Mucosa of stomach (tissue), 1 donor: ENCODE measurements at regions not wholly inside any gene's neighbourhood (a gene's known extent, or its start where the extent isn't known, plus 50 kb on each side); places are given as distances from the start of the nearest gene placed in this dataset.
"Not testable (repeated sequence)": the region's sequence is repeated elsewhere in the genome, so short reads cannot be mapped to it uniquely, and the experiment has no call there.

Experiments used
- H3K27me3 ChIP-seq: one replicate; pipeline ENCODE4 v1.7.0; 2013; ENCODE audit warnings: mild to moderate bottlenecking, low read length; ENCODE audit not compliant: control insufficient read depth, insufficient read depth
- H3K36me3 ChIP-seq: one replicate; pipeline ENCODE4 v1.7.0; 2013; ENCODE audit warnings: low read length; ENCODE audit not compliant: control insufficient read depth, insufficient read depth
- H3K4me1 ChIP-seq: one replicate; pipeline ENCODE4 v1.7.0; 2013; ENCODE audit warnings: mild to moderate bottlenecking, low read length; ENCODE audit not compliant: control insufficient read depth, insufficient read depth
- H3K4me3 ChIP-seq: one replicate; pipeline ENCODE4 v1.7.0; 2013; ENCODE audit warnings: low read length
- H3K9ac ChIP-seq: one replicate; pipeline ENCODE4 v1.7.0; 2013; ENCODE audit warnings: mild to moderate bottlenecking, low read length, moderate library complexity
- H3K9me3 ChIP-seq: one replicate; pipeline ENCODE4 v1.7.0; 2013; ENCODE audit warnings: mild to moderate bottlenecking, low read length, moderate library complexity; ENCODE audit not compliant: control insufficient read depth
- donor health status: Pancreatic carcinoma.

GRCh38 chr3:150271591-150271960 is 136.5 kb upstream of the TSC22D2 start:
- H3K9ac ChIP-seq: no peak overlapping the region
- no peaks in the 10 kb centered on the region for H3K27me3 ChIP-seq
- H3K9me3 ChIP-seq: no peaks in the 10 kb centered on the region
- H3K4me1 ChIP-seq: no peaks in the 10 kb centered on the region
- H3K36me3 ChIP-seq: no peaks in the 10 kb centered on the region
- no peak overlapping the region for H3K4me3 ChIP-seq

- Histone ChIP-seq H3K9me3 (no peaks in the 10 kb centered on the region), H3K4me1 (no peaks in the 10 kb centered on the region), H3K27me3 (no peaks in the 10 kb centered on the region), H3K36me3 (no peaks in the 10 kb centered on the region), H3K9ac (no peak overlapping the region), H3K4me3 (no peak overlapping the region)
Observed at GRCh38 chr3:150270883-150271590, 137.1 kb upstream of the TSC22D2 start.

- H3K4me3 ChIP-seq, H3K9ac ChIP-seq, H3K36me3 ChIP-seq, H3K27me3 ChIP-seq, H3K4me1 ChIP-seq, H3K9me3 ChIP-seq: not testable (repeated sequence)
Observed at GRCh38 chr3:150270444-150270843, 137.7 kb upstream of the TSC22D2 start.

GRCh38 chr3:150269526-150269925 is 138.6 kb upstream of the TSC22D2 start:
- H3K27me3 ChIP-seq: no peaks in the 10 kb centered on the region
- no peak overlapping the region for H3K9ac ChIP-seq
- no peaks in the 10 kb centered on the region for H3K36me3 ChIP-seq
- H3K9me3 ChIP-seq: no peaks in the 10 kb centered on the region
- H3K4me3 ChIP-seq: no peak overlapping the region
- H3K4me1 ChIP-seq: no peaks in the 10 kb centered on the region

DNA sequence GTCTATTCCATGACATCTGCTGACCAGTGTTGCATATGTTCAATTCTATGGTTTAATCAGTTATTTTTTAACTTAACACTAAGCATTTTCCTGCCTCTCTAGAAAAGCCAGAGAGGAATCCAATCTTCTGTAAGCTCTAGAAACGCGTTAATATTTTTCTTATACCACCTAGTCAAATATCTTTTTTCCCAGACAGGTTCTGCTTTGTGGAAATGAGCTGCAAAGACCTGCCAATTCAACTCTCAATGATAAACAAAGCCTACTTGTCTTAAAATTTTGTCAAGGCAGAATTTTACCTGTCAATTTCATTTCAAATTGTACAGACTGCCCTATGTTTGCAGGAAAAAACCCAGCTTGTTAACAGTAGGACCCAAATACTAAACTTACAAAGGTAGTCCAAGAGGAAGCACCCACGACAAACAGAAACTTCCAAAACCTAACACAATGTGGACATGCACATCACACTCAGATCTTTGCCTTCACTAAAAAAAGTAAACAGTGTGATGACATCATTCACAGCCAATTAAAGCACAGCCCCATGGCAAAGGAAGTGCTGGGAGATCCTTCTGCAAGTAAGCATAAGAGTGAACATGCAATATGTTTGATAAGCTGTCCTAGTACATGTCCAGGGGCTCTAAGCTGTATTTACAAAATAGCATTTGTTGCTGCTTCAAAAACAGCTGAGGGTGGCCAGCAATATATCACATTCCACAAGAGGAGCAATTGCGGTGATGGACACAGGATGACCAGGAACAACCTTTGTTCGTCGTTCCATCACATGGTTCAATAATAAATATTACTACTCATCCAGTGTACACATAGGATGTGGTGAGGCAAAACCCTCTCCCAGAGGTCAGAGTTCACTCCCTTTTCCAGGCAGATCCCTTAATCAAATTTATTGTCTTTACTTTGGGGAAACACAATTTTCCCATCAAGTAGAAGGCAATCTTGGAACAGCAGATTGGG is 139.4 kb upstream of the TSC22D2 start:
- no peaks in the 10 kb centered on the region for H3K4me1 ChIP-seq
- no peaks in the 10 kb centered on the region for H3K27me3 ChIP-seq
- H3K9ac ChIP-seq: no peak overlapping the region
- no peak overlapping the region for H3K4me3 ChIP-seq
- H3K9me3 ChIP-seq: no peaks in the 10 kb centered on the region
- H3K36me3 ChIP-seq: no peaks in the 10 kb centered on the region

- no peaks in the 10 kb centered on the region for H3K4me1 ChIP-seq
- no peaks in the 10 kb centered on the region for H3K36me3 ChIP-seq
- no peak overlapping the region for H3K4me3 ChIP-seq
- H3K27me3 ChIP-seq: no peaks in the 10 kb centered on the region
- H3K9ac ChIP-seq: no peak overlapping the region
- H3K9me3 ChIP-seq: no peaks in the 10 kb centered on the region
Observed at GRCh38 chr3:150267288-150267687, 140.8 kb upstream of the TSC22D2 start.

GRCh38 chr3:150265305-150265704 is 142.8 kb upstream of the TSC22D2 start:
- no peak overlapping the region for H3K4me3 ChIP-seq
- H3K36me3 ChIP-seq: no peaks in the 10 kb centered on the region
- H3K9ac ChIP-seq: no peak overlapping the region
- H3K9me3 ChIP-seq: no peaks in the 10 kb centered on the region
- H3K27me3 ChIP-seq: no peaks in the 10 kb centered on the region
- H3K4me1 ChIP-seq: no peaks in the 10 kb centered on the region

DNA sequence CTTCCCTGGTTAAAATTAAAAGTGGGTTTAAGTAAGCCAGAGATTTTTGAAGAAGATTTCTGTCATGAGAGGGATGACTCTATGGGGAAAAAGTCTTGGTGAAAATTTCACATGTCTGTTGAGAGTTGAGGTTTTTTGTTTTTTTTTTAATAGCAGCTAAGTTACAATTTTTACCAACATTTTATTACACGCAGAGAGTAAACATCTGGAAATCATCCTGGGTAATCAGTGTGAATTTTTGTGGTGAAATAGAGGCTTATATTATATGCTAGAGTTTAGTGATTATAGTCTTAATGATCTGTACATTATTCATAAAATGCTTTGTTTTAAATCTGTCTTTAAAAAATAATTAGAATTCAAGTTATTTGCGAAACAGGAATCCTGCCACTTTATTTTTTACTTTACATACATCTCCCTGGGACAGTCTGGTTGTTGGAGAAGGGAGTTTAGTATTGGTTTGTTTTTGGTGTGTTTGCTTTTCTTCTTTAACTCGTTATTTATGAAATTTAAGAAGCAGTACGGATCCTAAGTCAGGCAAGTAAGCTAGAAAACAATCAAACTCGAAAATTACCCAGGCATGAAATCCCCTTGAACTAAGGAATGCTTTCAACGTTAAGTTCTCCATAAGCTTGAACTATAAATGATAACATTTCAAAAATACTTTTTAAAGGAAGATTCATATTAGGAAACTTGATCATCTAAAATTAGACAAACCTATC is 143.4 kb upstream of the TSC22D2 start:
- Histone ChIP-seq H3K9me3 (no peaks in the 10 kb centered on the region), H3K9ac (no peak overlapping the region), H3K4me3 (no peak overlapping the region), H3K4me1 (no peaks in the 10 kb centered on the region), H3K36me3 (no peaks in the 10 kb centered on the region), H3K27me3 (no peaks in the 10 kb centered on the region)

- H3K36me3 ChIP-seq: no peaks in the 10 kb centered on the region
- H3K4me1 ChIP-seq: no peaks in the 10 kb centered on the region
- H3K4me3 ChIP-seq: no peak overlapping the region
- no peak overlapping the region for H3K9ac ChIP-seq
- no peaks in the 10 kb centered on the region for H3K9me3 ChIP-seq
- no peaks in the 10 kb centered on the region for H3K27me3 ChIP-seq
Observed at GRCh38 chr3:150261958-150262357, 146.1 kb upstream of the TSC22D2 start.

- Histone ChIP-seq H3K36me3 (no peaks in the 10 kb centered on the region), H3K9me3 (no peaks in the 10 kb centered on the region)
Observed at GRCh38 chr3:150261418-150261817, 146.7 kb upstream of the TSC22D2 start.

GRCh38 chr3:150260398-150260710 is 147.7 kb upstream of the TSC22D2 start:
- H3K36me3 ChIP-seq: no peaks in the 10 kb centered on the region
- H3K9me3 ChIP-seq: no peaks in the 10 kb centered on the region
- no peak overlapping the region for H3K4me3 ChIP-seq
- H3K4me1 ChIP-seq: peaks cover 6% of the 10 kb centered on the region
- H3K27me3 ChIP-seq: no peaks in the 10 kb centered on the region
- no peak overlapping the region for H3K9ac ChIP-seq

More at GRCh38 chr3:150261418-150261817, 146.7 kb upstream of the TSC22D2 start:
- Histone ChIP-seq H3K9ac (no peak overlapping the region), H3K4me3 (no peak overlapping the region), H3K4me1 (no peaks in the 10 kb centered on the region), H3K27me3 (no peaks in the 10 kb centered on the region)
